Stimulated activated CD8-positive, alpha-beta memory T cell treated with anti-CD3 and anti-CD28 coated beads, Interleukin-4, amount 100 ng/mL, for 48 hours (primary cell): ENCODE measurements at regions not wholly inside any gene's neighbourhood (a gene's known extent, or its start where the extent isn't known, plus 50 kb on each side); places are given as distances from the start of the nearest gene placed in this dataset.
A peak's percentile ranks its signal among the peaks of the same experiment; 100 is the strongest.

Experiments used
- DNase-seq: peaks from one replicate; pipeline ENCODE4 v3.0.0-alpha.2; 2020

DNA sequence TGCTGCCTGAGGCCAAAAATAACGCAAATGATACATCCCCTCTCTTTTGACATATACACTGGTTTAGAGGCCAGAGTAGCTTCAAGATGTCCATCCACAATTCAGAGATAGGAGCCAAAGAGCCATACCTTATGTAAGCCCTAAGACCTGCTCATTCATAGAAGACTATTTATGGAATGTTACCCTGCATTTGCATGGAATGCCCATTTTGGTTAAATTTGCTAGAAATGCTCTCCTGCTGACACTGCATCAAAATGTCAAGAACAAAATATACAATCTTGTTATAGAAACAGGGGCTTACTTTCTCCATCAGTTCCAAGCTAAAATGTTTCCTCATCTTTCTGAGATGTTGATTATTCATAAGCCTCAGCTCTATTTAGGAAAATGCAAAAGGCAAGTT, 183.3 kb upstream of the CDKN3 start:
- no peak for DNase-seq

GRCh38 chr14:54216827-54217226, 180.0 kb upstream of the CDKN3 start:
- DNase-seq, result no peak

- DNase-seq, result peak; percentile 24
These were observed 177.3 kb upstream of the CDKN3 start for GRCh38 chr14:54219261-54220070.

DNA sequence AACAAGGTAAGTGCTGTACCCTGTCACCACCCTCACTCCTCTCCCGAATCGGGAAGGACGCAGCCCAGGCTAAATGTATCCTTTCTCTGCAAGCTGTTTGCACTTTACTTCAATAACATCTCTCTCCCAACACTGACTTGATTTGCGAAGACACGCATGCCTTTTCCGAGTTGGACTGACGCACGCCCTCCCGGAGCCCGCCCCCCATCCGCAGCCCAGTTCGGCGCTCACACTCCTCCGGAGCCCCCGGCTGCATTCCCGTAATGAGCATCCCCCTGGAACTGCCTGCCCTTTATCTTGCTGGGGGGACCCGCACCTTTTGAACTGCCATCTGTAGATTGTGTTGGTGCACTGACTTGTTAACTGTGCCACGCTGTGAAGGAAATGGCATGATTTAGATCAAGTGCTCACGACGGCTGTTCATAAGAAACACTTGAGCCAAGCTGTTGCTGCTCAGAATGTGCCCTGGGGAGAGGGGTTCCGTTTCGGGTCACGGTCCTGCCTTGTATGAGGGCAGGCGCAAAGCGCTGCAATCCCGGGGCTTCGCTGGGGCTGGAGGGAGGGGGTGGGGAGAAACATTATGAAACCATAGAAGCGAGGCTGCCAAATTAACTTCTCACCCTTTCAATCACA, 176.6 kb upstream of the CDKN3 start:
- no peak for DNase-seq

- DNase-seq, result no peak
These were observed 175.9 kb upstream of the CDKN3 start for GRCh38 chr14:54220704-54221431.

DNA sequence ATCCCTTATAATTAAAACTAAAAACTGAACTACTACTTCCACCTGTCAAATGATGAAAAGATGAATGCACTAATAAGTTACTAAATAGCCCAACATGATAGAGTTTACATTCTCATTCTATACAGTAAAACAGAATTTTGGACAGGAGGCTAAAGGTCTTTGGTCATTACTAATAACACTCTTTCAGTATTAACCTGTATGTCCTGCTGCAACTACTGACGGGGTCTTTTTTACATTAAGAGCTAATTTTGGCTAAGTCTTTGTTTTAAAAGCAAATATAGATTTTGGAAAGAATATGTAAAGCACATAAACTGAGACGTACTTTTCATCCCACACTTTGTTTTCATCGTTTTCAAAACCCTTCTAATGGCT, 175.4 kb upstream of the CDKN3 start:
- no peak for DNase-seq

DNA sequence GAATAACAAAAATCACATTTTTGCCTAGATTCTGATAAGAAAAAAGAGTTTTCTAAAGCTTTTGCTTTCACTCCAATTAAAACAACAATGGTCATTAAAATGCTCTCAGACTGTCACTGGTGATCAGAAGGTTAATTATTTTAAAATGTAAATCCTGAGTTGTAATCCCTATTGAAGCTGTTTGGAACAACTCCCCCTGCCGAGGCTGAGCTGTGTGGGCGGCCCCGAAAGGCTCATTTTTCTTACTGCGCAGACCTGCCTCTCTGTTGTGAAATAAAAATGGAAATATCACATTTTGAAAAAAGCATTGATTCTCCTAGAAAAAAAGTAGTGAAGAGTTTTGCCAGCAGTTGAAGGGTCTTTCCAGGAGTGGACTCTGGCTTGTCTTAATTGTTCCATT, 174.8 kb upstream of the CDKN3 start:
- DNase-seq, result no peak

DNA sequence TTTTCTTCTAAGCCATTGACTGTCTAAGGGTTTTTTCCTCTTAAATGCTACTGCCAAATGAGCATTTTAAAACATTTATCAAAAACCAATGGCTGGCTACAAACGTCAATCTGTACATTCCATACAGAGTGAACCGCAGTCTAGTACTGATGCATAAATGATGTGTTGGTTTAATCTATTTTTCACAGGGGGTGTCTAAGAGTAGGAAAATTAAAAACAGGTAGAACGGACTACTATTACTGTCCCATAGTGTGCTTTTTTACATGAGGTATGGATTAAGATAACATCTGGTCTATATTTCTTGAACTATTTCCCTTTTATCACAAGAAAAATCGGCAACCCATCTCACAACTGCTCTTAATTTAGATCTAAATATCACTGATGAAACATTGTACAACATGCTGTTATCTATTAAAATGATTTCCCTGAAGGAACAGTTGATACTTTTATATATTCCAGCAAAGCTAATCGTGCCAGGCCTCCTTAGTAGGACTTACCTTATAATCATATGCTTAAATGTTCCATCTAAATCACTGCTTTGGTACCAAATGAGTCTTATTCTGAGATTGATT, 172.9 kb upstream of the CDKN3 start:
- no peak for DNase-seq

DNA sequence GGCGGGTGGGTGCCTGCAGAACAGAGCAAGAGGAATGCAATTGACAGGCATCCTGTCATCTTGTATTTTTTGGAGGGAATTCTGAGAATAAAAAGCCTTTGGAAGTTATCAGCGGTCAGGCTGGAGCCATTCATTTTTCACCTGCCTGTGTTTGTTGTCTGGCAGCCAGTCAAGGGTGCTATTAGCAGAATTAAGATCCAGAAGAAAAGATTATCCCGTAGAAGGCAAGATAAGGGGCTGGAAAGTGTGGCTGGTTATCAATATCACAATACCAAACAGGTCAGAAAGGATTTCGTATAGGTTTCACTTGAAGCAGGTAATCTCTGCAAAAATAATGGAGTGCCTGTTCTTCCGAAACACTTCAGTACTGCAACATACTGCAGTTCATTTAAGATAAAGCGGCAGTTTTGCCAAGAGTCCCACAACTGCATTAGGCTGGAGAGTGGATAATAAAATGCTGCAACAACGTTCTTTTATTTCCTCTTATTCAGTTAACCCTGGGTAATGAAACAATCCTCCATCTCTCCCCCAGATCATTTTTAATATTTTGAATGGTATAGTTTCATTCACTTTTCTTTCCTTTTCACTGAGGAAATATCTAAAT, 171.2 kb upstream of the CDKN3 start:
- DNase-seq, result no peak

DNA sequence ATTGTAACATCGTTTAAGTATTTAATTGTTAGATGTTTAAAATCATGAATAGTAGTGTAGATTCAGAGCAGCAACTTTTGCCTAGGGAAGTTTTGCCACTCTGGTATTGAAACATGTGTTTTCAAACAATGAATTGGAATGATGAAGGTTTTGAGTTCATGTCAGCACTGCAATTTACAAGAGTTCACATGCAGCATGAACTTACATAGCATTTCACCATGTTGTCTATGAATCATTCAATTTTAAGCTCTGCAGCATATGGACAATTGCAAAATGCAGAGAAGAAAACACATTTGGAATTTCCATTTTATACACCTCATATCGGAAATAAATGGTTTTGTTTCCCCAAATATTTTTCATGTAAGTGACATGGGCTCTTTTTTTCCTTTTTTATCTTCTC, 170.7 kb upstream of the CDKN3 start:
- DNase-seq, result no peak

DNA sequence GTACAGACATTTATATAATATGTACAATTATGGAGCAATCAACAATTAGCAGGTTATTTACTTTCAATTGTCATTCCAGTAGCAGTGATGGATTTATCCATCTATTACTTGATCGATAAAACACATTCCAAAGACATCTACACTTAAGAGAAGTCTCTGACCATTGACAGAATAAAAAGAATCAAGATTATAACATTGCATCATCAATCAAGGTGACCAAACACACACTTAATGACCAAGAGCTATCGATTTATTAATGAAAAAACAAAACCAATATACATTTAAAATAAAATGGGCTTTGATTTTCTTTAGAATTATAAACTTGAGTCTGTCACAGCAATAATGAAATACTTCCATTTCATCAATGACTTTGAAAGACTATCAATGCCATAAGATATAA, 170.2 kb upstream of the CDKN3 start:
- DNase-seq, result no peak

DNA sequence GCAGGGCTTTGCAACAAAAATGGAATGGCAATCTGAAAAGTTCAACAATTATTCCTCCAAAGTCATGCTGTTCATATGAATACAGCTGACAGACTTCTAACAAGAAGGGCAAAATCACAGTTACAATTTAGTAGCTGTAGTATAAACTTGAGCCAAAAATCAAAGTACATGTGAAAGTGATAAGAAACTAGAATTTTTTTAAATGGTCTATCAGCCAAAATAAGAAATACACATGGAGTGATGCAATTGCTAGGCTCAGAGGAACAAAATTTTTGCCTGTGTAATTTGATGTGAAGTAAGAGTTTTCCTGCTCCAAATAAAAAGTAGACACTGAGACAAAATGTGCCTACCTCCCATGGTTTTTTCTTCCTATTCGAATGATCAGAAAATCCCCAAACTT, 167.7 kb upstream of the CDKN3 start:
- no peak for DNase-seq

DNA sequence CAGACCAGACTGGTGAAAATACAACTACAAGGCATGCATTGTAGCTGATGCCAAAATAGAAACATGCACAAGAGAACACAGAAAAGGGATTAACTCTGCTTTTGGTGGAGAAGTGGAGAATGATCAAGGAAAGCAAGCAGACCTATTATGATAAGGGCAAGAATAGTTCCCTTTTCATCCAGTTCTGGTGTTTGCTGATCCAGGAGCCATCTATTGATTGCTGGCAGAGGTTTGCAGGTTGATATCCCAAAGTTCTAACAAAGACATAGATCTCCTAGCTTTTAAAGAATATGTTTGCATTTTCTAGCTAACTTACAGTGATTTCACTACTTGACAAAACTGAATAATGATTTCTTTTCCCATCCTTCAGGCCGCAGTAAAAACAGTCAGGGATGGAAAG, 166.2 kb upstream of the CDKN3 start:
- DNase-seq, result no peak

- DNase-seq, result no peak
These were observed 164.1 kb upstream of the CDKN3 start for GRCh38 chr14:54232735-54233134.

- no peak for DNase-seq
These were observed 155.3 kb upstream of the CDKN3 start for GRCh38 chr14:54241517-54241916.

GRCh38 chr14:54251356-54251755, 145.5 kb upstream of the CDKN3 start:
- DNase-seq, result no peak

DNA sequence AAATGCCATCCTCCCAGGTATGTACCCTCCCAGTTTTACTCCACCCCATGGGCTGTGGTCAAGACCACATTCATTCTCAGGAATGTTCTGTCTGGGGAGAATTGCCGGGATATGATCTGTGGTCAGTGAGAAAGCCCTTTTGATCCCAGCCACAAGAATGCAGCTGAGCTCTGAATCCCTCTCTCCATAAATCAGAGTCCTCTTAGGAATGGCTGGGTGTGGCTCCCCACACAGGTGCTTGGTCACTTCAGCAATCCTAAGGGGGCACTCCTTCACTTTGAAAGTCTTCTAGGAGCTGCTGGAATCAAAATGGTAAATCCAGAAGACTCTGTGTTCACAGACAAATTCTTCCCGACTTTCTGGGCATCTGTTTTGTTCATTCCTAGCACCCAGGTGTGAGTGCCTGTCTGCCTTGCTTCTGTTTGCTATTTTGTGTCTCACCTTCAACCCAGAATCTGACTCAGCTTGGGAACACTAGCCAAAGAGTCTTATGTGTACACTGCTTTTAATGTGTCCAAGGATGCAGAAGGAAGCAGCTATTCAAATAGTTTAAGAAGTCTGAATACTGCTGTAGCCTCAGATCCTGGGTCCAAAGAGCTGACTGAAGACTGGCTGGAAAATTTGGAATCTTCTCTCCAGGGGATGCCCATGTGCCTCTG, 144.6 kb upstream of the CDKN3 start:
- no peak for DNase-seq

DNA sequence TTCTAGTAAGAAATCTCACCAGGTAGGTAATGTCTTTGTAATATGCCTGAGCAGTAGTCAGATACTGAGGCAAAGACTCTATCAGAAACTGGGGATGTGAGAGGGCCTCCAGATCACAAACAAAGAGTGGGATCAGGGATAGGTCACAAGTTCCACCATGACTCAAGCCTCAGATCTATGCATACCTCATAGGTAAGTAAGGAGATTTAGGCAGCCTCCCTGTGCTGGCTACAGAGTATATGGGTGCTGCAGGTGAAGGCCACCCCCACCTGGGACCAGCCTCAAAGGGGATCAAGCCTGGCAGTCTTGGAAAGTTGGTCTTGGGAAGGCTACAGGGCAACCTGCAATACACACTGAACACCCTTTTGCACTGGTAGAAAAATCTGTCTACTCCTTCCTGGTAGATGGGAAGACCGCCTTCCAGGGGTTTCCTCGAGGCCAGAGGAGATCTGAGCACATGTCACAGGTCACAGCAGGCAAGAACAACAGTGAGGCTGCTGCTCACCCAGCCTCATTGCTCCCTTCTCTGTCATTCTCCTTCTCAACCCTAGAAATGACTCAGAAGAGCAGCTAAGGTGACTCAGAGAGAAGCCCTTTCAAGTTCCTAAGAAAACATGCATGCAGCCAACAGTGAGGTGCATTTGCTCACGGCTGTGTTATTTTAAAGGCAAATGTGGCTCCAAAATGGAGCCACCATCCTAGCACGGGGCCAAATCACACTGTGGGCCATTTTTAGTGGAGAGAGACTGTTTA, 143.4 kb upstream of the CDKN3 start:
- peak; percentile 26 for DNase-seq

DNA sequence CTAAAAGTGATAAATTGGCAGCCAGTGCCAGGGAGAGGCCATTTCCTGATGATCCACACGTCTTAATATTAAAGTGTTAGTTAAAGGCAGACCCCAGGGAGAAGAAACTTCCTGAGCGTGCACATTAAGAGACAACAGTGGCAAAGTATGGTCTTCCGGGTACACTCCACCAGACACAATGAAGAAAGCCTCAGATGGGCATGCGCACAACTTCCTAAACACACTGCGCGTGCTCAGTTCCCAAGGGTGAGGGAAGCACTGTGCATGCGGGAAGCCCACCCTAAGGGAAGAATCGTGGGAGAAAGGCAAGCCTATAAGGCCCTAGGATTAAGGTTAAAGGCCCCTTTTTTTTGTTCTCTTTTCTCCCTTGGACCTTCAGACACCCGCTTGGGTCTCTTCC, 140.7 kb upstream of the CDKN3 start:
- DNase-seq, result no peak

DNA sequence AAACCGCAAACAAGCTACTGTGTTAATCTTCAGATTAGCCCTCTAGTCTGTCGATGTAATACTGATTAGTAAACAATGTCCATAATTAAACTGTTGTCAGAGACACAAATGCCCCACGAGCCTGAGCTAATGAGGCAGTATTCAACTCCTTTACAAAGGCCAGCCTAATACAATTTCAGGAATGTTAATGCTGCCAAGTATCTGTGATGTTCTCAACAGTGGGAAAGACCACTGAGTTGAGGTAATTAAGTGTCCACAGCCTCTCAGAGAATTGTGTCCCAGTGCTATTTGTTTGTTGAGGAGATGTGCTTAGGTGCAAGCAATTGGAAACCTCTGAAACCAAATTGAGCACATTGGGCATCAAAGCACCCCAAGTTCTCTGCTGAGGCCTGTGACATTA, 139.4 kb upstream of the CDKN3 start:
- no peak for DNase-seq

GRCh38 chr14:54258382-54258781, 138.4 kb upstream of the CDKN3 start:
- no peak for DNase-seq

GRCh38 chr14:54259821-54260220, 137.0 kb upstream of the CDKN3 start:
- no peak for DNase-seq
